NCI-H526 (cell line): ENCODE measurements at regions not wholly inside any gene's neighbourhood (a gene's known extent, or its start where the extent isn't known, plus 50 kb on each side); places are given as distances from the start of the nearest gene placed in this dataset.
"Not testable (repeated sequence)": the region's sequence is repeated elsewhere in the genome, so short reads cannot be mapped to it uniquely, and the experiment has no call there.

Experiments
- DNase-seq, 2 experiments: peaks; one replicate each; lab custom pipeline; 2025; lab: John Stamatoyannopoulos, UW

GRCh38 chr5:83802686-83803085, 82.0 kb upstream of the HAPLN1 start:
- DNase-seq = no peak

DNA sequence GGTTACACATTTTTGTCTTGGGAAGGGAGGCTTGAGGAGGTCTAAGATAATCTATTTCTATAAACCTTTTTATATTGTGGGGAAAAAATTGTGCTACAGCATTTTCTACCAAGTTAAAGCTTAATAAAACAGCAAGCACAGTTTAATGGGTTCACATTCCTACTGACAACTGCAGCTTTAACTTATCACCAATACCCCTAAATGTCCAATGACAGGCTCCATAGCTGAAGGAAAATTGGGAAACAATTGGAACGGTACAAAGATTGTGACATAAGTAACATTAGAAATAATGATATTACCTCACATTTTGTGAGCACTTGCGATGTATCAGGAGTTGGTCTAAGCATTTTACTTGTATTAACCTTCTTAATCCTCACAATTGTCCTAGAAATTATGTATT, 79.5 kb upstream of the HAPLN1 start:
- no peak for DNase-seq

DNA sequence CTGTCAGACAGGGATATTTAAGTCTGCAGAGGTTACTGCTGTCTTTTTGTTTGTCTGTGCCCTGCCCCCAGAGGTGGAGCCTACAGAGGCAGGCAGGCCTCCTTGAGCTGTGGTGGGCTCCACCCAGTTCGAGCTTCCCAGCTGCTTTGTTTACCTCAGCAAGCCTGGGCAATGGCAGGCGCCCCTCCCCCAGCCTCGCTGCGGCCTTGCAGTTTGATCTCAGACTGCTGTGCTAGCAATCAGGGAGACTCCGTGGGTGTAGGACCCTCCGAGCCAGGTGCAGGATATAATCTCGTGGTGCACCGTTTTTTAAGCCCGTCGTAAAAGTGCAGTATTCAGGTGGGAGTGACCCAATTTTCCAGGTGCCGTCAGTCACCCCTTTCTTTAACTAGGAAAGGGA, 78.4 kb upstream of the HAPLN1 start:
- DNase-seq = not testable (repeated sequence)

DNA sequence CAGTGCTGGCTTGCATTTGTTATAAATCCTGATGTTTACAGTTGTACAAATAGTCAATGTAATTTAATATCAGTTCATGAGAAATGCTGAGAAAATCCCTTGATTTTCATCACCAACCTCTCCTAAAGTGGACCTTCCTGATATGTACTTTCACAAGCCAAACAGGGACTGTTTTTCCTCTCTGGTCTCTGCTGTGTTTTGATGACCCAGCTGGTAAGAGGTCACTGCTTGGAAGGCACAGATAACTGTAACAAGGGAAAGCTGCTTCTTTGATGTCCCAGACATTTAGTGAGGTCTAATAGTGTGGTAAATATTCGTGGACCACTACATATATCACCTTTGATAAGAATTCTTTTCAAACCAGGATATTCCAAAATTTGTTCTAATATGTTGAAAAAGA, 68.7 kb upstream of the HAPLN1 start:
- no peak for DNase-seq

DNA sequence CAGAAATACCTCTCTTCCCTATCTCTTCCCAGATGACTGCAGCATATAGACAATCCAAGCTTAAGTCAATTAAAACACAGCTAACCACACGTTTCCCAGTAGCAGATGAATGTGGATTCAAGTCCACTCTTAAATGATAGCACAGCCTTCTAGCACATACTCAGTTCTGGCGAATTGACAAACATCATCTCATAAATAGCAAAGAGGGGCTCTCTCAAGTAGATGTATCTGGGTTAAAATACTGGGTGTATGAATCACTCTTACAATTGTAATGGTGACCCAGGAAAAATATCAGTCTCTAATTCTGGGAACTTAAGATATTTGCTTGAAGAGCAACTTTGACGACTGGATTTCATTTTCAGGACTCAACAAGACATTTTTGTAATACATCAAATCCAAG, 67.0 kb upstream of the HAPLN1 start:
- no peak for DNase-seq

GRCh38 chr5:83785176-83785668, 64.6 kb upstream of the HAPLN1 start:
- no peak for DNase-seq

GRCh38 chr5:83780699-83781350, 60.2 kb upstream of the HAPLN1 start:
- no peak for DNase-seq

- DNase-seq = no peak
Observed at GRCh38 chr5:83777856-83778255, 57.2 kb upstream of the HAPLN1 start.

DNA sequence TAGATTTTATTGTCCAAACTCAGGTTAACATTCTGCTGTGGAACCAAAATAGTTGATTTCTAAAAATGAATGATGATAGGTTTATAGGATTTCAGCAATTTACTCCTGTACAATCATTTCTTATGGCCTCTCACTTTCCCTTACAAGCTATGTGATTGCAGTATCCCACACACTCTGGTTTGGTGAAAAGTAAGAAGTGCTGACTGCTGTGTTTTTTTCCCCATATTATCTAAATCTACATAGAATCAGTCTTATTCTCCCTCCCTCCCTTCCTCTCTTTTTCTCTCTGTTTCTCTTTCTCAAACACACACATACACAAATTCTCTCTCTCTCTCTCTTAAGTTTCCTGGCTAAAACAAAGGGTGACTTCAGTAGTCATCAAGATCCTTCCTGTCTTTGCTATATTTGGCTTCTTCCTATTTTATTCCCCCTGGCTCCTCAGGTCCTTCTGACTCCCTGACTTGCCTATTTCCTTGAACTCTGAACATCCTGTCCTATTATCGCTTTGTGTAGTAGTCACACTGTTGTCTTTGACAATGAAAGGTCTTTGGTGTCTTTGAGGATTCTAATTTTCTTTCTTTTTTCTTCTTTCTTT, 55.9 kb upstream of the HAPLN1 start:
- no peak for DNase-seq
